Hematopoietic multipotent progenitor cell (in vitro differentiated cells): ENCODE measurements at regions not wholly inside any gene's neighbourhood (a gene's known extent, or its start where the extent isn't known, plus 50 kb on each side); places are given as distances from the start of the nearest gene placed in this dataset.
A peak's percentile ranks its signal among the peaks of the same experiment; 100 is the strongest.

ENCODE experiments used
- DNase-seq, 3 donors: peaks; one replicate each; pipeline ENCODE4 v3.0.0-alpha.2; 2011 to 2015; ENCODE audit warnings: low read depth in 2 of 3, low spot score in 2 of 3

- DNase-seq, result no peak
Observed at GRCh38 chr2:200170221-200170620, 136.3 kb upstream of the SPATS2L start.

GRCh38 chr2:200171731-200172482 is 134.6 kb upstream of the SPATS2L start:
- no peak for DNase-seq

- DNase-seq, result no peak
Observed at GRCh38 chr2:200172521-200172920, 134.0 kb upstream of the SPATS2L start.

GRCh38 chr2:200172944-200173581 is 133.4 kb upstream of the SPATS2L start:
- DNase-seq, result no peak

- no peak for DNase-seq
Observed at GRCh38 chr2:200173691-200174090, 132.8 kb upstream of the SPATS2L start.

- no peak for DNase-seq
Observed at GRCh38 chr2:200174433-200175216, 131.9 kb upstream of the SPATS2L start.

- no peak for DNase-seq
Observed at GRCh38 chr2:200177971-200178911, 128.3 kb upstream of the SPATS2L start.

GRCh38 chr2:200179151-200179550 is 127.3 kb upstream of the SPATS2L start:
- DNase-seq, result no peak

- DNase-seq, result no peak
Observed at GRCh38 chr2:200180943-200181342, 125.5 kb upstream of the SPATS2L start.

GRCh38 chr2:200181755-200182154 is 124.7 kb upstream of the SPATS2L start:
- DNase-seq, result no peak

- DNase-seq, result no peak
Observed at GRCh38 chr2:200184748-200185627, 121.5 kb upstream of the SPATS2L start.

GRCh38 chr2:200185628-200186000 is 120.9 kb upstream of the SPATS2L start:
- DNase-seq, result no peak

- DNase-seq, result no peak
Observed at GRCh38 chr2:200186002-200186401, 120.5 kb upstream of the SPATS2L start.

GRCh38 chr2:200188876-200189275 is 117.6 kb upstream of the SPATS2L start:
- no peak for DNase-seq

- no peak for DNase-seq
Observed at GRCh38 chr2:200189964-200190363, 116.5 kb upstream of the SPATS2L start.

GRCh38 chr2:200193331-200193730 is 113.2 kb upstream of the SPATS2L start:
- no peak for DNase-seq

- DNase-seq, result no peak
Observed at GRCh38 chr2:200193791-200194190, 112.7 kb upstream of the SPATS2L start.

GRCh38 chr2:200194746-200195145 is 111.7 kb upstream of the SPATS2L start:
- no peak for DNase-seq

- DNase-seq, result peak in 2 of 3 donors; percentile 3 to 53
Observed at GRCh38 chr2:200199005-200199404, 107.5 kb upstream of the SPATS2L start.
